GM10266 (cell line): ENCODE measurements at regions not wholly inside any gene's neighbourhood (a gene's known extent, or its start where the extent isn't known, plus 50 kb on each side); places are given as distances from the start of the nearest gene placed in this dataset.

Source experiments
- DNase-seq: peaks from one replicate; pipeline ENCODE4 v3.0.0; 2012; ENCODE audit errors: extremely low spot score
- TF ChIP-seq, protein P1 (sequence below): IDR thresholded peaks from 2 replicates; pipeline ENCODE4 v1.5.1; 2012; ENCODE audit warnings: mild to moderate bottlenecking, low read depth; ENCODE audit not compliant: control insufficient read depth, insufficient read depth; ENCODE audit errors: missing control alignments

GRCh38 chr1:79287982-79288381, 281.5 kb upstream of the ADGRL4 start:
- DNase-seq: no peak
- TF ChIP-seq, protein P1, sequence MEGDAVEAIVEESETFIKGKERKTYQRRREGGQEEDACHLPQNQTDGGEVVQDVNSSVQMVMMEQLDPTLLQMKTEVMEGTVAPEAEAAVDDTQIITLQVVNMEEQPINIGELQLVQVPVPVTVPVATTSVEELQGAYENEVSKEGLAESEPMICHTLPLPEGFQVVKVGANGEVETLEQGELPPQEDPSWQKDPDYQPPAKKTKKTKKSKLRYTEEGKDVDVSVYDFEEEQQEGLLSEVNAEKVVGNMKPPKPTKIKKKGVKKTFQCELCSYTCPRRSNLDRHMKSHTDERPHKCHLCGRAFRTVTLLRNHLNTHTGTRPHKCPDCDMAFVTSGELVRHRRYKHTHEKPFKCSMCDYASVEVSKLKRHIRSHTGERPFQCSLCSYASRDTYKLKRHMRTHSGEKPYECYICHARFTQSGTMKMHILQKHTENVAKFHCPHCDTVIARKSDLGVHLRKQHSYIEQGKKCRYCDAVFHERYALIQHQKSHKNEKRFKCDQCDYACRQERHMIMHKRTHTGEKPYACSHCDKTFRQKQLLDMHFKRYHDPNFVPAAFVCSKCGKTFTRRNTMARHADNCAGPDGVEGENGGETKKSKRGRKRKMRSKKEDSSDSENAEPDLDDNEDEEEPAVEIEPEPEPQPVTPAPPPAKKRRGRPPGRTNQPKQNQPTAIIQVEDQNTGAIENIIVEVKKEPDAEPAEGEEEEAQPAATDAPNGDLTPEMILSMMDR: no peak

DNA sequence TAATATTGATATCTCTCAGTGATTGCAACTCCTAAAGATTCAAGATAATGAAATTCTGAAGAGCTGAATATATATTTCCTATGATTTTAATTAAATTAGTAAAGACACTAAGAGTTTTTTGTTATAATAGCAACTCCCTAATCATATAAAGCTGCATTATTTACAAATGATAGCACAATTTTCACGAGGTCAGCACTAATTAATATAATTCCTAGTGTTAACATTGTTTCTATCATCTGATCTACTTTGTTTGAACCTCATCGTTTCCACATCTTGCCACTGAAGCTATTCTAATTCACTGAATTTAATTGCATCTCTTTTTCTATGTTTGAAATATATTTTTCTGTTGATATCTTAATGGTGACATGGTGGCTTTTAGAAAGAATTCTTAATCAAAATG, 279.1 kb upstream of the ADGRL4 start:
- no peak for DNase-seq
- TF ChIP-seq, protein P1: no peak

DNA sequence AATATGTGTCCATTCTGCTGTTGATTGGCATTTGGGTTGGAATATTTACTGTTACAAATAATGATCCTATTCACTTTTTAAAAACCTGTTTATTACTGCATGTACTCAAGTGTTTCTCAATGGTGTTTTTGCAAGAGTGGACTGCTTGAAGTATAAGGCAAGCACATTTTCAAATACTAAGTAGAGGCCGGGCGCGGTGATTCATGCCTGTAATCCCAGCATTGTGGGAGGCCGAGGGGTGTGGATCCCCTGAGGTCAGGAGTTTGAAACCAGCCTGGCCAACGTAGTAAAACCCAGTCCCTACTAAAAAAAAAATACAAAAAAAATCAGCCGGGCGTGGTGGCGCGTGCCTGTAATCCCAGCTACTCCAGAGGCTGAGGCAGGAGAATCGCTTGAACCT, 276.9 kb upstream of the ADGRL4 start:
- TF ChIP-seq, protein P1: no peak
- no peak for DNase-seq

DNA sequence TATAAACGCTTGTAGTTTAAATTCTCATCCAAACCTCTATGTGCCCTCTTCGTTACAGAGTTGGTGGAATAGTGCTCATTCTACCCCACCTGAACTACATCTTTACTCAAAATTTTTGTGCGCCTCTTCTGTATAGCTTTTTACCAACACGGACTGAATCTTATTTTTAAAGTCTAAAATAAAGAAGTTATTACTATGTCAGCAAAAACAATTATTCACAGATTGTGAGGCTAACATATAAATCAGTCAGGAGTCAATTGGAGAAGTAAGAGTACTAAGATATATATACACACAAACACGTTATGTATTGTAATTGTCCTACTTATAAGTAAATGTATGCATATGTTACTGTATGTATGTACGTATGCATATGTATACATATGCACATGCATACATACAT, 274.9 kb upstream of the ADGRL4 start:
- TF ChIP-seq, protein P1: no peak
- DNase-seq: no peak

- no peak for DNase-seq
- TF ChIP-seq, protein P1: no peak
Observed at GRCh38 chr1:79271759-79272158, 265.2 kb upstream of the ADGRL4 start.

GRCh38 chr1:79264975-79265818, 258.7 kb upstream of the ADGRL4 start:
- TF ChIP-seq, protein P1: no peak
- no peak for DNase-seq

GRCh38 chr1:79264285-79264684, 257.8 kb upstream of the ADGRL4 start:
- no peak for DNase-seq
- TF ChIP-seq, protein P1: no peak
